ENCODE measurements at regions not wholly inside any gene's neighbourhood (a gene's known extent, or its start where the extent isn't known, plus 50 kb on each side); places are given as distances from the start of the nearest gene placed in this dataset.

GRCh38 chr2:220465700-220466099, 838.3 kb downstream of the SLC4A3 start:
- H3K4me1 ChIP-seq, result no peaks in the 10 kb centered on the region
- no peak for DNase-seq (ENCODE audit: low spot score in 2 of 2)
- H3K9me3 ChIP-seq, result no peaks in the 10 kb centered on the region
- TF ChIP-seq POLR2AphosphoS5 (IDR thresholded peaks at IDR 0.05) (no peak), POLR2A (IDR thresholded peaks at IDR 0.05) (no peak), CTCF (IDR thresholded peaks at IDR 0.05) (no peak)
- no peak overlapping the region for H3K4me3 ChIP-seq
- no peaks in the 10 kb centered on the region for H3K36me3 ChIP-seq
- H3K27ac ChIP-seq, result no peak overlapping the region
- H3K27me3 ChIP-seq, result no peaks in the 10 kb centered on the region
- intact Hi-C loops (cut with DNase I; ENCODE audit: low total_unique reads), result no loop called here

GRCh38 chr2:220466251-220466691, 838.8 kb downstream of the SLC4A3 start:
- Histone ChIP-seq H3K9me3 (no peaks in the 10 kb centered on the region), H3K36me3 (no peaks in the 10 kb centered on the region), H3K27me3 (no peaks in the 10 kb centered on the region), H3K4me3 (no peak overlapping the region), H3K4me1 (no peaks in the 10 kb centered on the region), H3K27ac (no peak overlapping the region)
- intact Hi-C loops (cut with DNase I; ENCODE audit: low total_unique reads), result no loop called here
- TF ChIP-seq POLR2AphosphoS5 (IDR thresholded peaks at IDR 0.05) (no peak), POLR2A (IDR thresholded peaks at IDR 0.05) (no peak), CTCF (IDR thresholded peaks at IDR 0.05) (no peak)
- no peak for DNase-seq (ENCODE audit: low spot score in 2 of 2)

GRCh38 chr2:220469201-220469600, 841.8 kb downstream of the SLC4A3 start:
- H3K4me3 ChIP-seq, result no peak overlapping the region
- intact Hi-C loops (cut with DNase I; ENCODE audit: low total_unique reads), result no loop called here
- H3K4me1 ChIP-seq, result no peaks in the 10 kb centered on the region
- H3K27ac ChIP-seq, result no peak overlapping the region
- H3K9me3 ChIP-seq, result no peaks in the 10 kb centered on the region
- TF ChIP-seq POLR2A (IDR thresholded peaks at IDR 0.05) (no peak), CTCF (IDR thresholded peaks at IDR 0.05) (no peak), POLR2AphosphoS5 (IDR thresholded peaks at IDR 0.05) (no peak)
- no peaks in the 10 kb centered on the region for H3K27me3 ChIP-seq
- H3K36me3 ChIP-seq, result no peaks in the 10 kb centered on the region
- DNase-seq (ENCODE audit: low spot score in 2 of 2), result no peak

GRCh38 chr2:220473611-220474010, 846.2 kb downstream of the SLC4A3 start:
- no peaks in the 10 kb centered on the region for H3K9me3 ChIP-seq
- H3K36me3 ChIP-seq, result no peaks in the 10 kb centered on the region
- H3K4me1 ChIP-seq, result no peaks in the 10 kb centered on the region
- intact Hi-C loops (cut with DNase I; ENCODE audit: low total_unique reads), result no loop called here
- H3K4me3 ChIP-seq, result no peak overlapping the region
- no peak for DNase-seq (ENCODE audit: low spot score in 2 of 2)
- H3K27ac ChIP-seq, result no peak overlapping the region
- TF ChIP-seq POLR2A (IDR thresholded peaks at IDR 0.05) (no peak), CTCF (IDR thresholded peaks at IDR 0.05) (no peak), POLR2AphosphoS5 (IDR thresholded peaks at IDR 0.05) (no peak)
- H3K27me3 ChIP-seq, result no peaks in the 10 kb centered on the region

GRCh38 chr2:220476877-220477276, 849.4 kb downstream of the SLC4A3 start:
- no peaks in the 10 kb centered on the region for H3K36me3 ChIP-seq
- intact Hi-C loops (cut with DNase I; ENCODE audit: low total_unique reads), result no loop called here
- TF ChIP-seq POLR2AphosphoS5 (IDR thresholded peaks at IDR 0.05), result no peak
- no peak for TF ChIP-seq POLR2A (IDR thresholded peaks at IDR 0.05)
- no peak for TF ChIP-seq CTCF (IDR thresholded peaks at IDR 0.05)
- no peak overlapping the region for H3K4me3 ChIP-seq
- H3K27ac ChIP-seq, result no peak overlapping the region
- H3K4me1 ChIP-seq, result no peaks in the 10 kb centered on the region
- no peak for DNase-seq (ENCODE audit: low spot score in 2 of 2)
- no peaks in the 10 kb centered on the region for H3K27me3 ChIP-seq
- H3K9me3 ChIP-seq, result no peaks in the 10 kb centered on the region

All from breast epithelium (tissue), 4 donors.